Keratinocyte (primary cell): ENCODE measurements at regions not wholly inside any gene's neighbourhood (a gene's known extent, or its start where the extent isn't known, plus 50 kb on each side); places are given as distances from the start of the nearest gene placed in this dataset.

Experiments used
- CTCF ChIP-seq, 3 experiments: IDR thresholded peaks in 1 of 3; conservative IDR thresholded peaks in 1 of 3; optimal IDR thresholded peaks in 1 of 3; 2 replicates in 2 of 3; 3 replicates in 1 of 3; pipeline versions ENCODE3 to v1.5.1; 2011; ENCODE audit warnings: low read length in 3 of 3, mild to moderate bottlenecking in 3 of 3, moderate library complexity in 2 of 3, control low read depth in 1 of 3, inconsistent platforms in 1 of 3; ENCODE audit not compliant: insufficient read depth in 2 of 3; ENCODE audit errors: extremely low read depth in 1 of 3
- EZH2 ChIP-seq: IDR thresholded peaks from one replicate; pipeline ENCODE4 v1.6.1; 2012; ENCODE audit warnings: inconsistent platforms, mild to moderate bottlenecking, low read length, moderate library complexity

DNA sequence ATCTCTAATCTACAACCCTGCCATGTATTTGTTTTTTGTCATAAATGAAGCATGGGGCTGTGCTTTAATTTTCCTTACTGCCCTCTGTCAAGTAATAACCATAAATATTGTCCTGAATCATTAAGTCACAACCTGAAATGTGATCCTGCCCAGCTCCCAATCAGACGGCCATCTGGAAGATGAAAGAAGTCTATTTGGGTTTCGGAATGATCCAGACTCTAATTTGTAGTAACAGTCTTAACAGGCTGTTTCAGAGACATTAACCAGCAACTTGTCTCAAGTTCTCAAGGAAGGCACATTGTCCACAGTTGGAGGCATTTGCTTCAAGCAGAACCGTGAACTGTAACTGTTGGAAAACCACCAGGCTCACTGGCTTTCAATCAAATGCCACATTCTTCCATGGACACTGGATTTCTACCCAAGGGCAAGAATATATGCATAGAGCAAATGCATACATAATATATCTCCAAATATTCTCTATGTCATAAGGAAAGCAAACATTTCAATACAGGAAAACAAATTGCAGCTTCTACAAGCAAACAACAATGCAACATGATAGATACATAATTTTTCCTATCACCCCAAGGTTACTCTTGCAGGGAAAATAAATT is 405.2 kb upstream of the NPVF start:
- no peak for TF ChIP-seq CTCF (optimal IDR thresholded peaks at IDR 0.05 in 1 of 3, IDR thresholded peaks at IDR 0.05 in 1 of 3, conservative IDR thresholded peaks at IDR 0.05 in 1 of 3; ENCODE audit: extremely low read depth in 1 of 3, insufficient read depth in 2 of 3, low read length in 3 of 3)
- no peak for TF ChIP-seq EZH2
